ENCODE measurements at regions not wholly inside any gene's neighbourhood (a gene's known extent, or its start where the extent isn't known, plus 50 kb on each side); places are given as distances from the start of the nearest gene placed in this dataset.

GRCh38 chr5:6235726-6236125 is 142.6 kb downstream of the MED10 start:
- ATAC-seq = no peak

GRCh38 chr5:6228257-6229250 is 149.8 kb downstream of the MED10 start:
- no peak for ATAC-seq

- ATAC-seq = no peak
Measured at GRCh38 chr5:6225121-6225607, 153.2 kb downstream of the MED10 start.

GRCh38 chr5:6224406-6224805 is 153.9 kb downstream of the MED10 start:
- no peak for ATAC-seq

GRCh38 chr5:6222899-6223298 is 155.4 kb downstream of the MED10 start:
- no peak for ATAC-seq

GRCh38 chr5:6222121-6222520 is 156.2 kb downstream of the MED10 start:
- ATAC-seq = no peak

GRCh38 chr5:6221141-6221626 is 157.2 kb downstream of the MED10 start:
- ATAC-seq = no peak

GRCh38 chr5:6220346-6221088 is 157.8 kb downstream of the MED10 start:
- no peak for ATAC-seq

- ATAC-seq = no peak
Measured at GRCh38 chr5:6218517-6218916, 159.8 kb downstream of the MED10 start.

- no peak for ATAC-seq
Measured at GRCh38 chr5:6218116-6218515, 160.2 kb downstream of the MED10 start.

GRCh38 chr5:6216471-6217075 is 161.8 kb downstream of the MED10 start:
- no peak for ATAC-seq

- ATAC-seq = no peak
Measured at GRCh38 chr5:6215891-6216290, 162.5 kb downstream of the MED10 start.

GRCh38 chr5:6212244-6212643 is 166.1 kb downstream of the MED10 start:
- ATAC-seq = no peak

- no peak for ATAC-seq
Measured at GRCh38 chr5:6206501-6206900, 171.8 kb downstream of the MED10 start.

GRCh38 chr5:6202968-6203365 is 175.4 kb downstream of the MED10 start:
- ATAC-seq = no peak

- no peak for ATAC-seq
Measured at GRCh38 chr5:6202149-6202967, 176.0 kb downstream of the MED10 start.

GRCh38 chr5:6201631-6202030 is 176.7 kb downstream of the MED10 start:
- ATAC-seq = no peak

- ATAC-seq = no peak
Measured at GRCh38 chr5:6198531-6198930, 179.8 kb downstream of the MED10 start.

- ATAC-seq = no peak
Measured at GRCh38 chr5:6197427-6197826, 180.9 kb downstream of the MED10 start.

- ATAC-seq = no peak
Measured at GRCh38 chr5:6195711-6196358, 182.5 kb downstream of the MED10 start.

- no peak for ATAC-seq
Measured at GRCh38 chr5:6194906-6195612, 183.3 kb downstream of the MED10 start.
